Suppressor macrophage treated with lipopolysaccharide for 1 hour (primary cell): ENCODE measurements at regions not wholly inside any gene's neighbourhood (a gene's known extent, or its start where the extent isn't known, plus 50 kb on each side); places are given as distances from the start of the nearest gene placed in this dataset.

Experiments used
- DNase-seq, 3 donors: peaks; one replicate each; pipeline ENCODE4 v3.0.0-alpha.2; 2020 to 2022

- no peak for DNase-seq
Observed at GRCh38 chr1:87735750-87736149, 407.1 kb downstream of the LMO4 start.

GRCh38 chr1:87739141-87739540, 410.5 kb downstream of the LMO4 start:
- no peak for DNase-seq

DNA sequence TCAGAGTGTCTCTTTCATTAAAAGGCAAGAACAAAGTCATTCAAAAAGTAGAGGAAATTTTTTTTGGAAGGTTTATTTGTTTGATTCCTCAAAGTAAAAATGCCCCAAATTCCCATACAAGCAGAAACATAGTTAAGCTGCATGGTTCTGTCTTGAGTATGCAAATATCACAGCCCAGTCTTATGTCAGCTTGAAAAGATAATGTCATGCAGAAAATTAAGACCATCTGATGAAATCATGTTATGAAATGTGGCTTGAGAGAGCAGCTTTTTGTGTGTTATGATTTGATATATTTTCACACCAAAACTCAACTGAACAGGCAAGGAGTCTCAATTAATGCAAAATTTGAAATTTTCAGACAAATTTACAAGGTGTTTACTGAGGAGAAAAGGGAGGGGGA, 411.0 kb downstream of the LMO4 start:
- DNase-seq = no peak

- no peak for DNase-seq
Observed at GRCh38 chr1:87743256-87743655, 414.6 kb downstream of the LMO4 start.

- DNase-seq = no peak
Observed at GRCh38 chr1:87744056-87744455, 415.4 kb downstream of the LMO4 start.

DNA sequence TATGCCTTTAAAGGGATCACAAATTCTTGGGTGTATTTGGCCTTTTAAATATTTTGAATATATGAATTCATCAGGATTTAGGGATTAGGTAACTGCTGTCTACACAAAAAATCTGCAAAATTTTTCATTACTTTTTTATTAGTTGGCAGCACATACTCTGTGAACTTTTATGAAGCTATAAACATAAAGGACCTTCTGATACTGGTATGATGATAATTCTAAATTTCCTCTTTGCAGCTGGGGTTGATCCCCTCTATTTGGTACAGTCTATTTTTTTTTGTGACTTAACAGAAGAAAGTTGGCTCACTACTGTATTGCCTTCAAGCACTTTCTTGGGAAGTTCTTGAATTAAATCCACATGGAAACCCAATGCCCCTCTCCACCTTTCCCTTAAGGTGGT, 416.1 kb downstream of the LMO4 start:
- DNase-seq = no peak

- no peak for DNase-seq
Observed at GRCh38 chr1:87753366-87753765, 424.7 kb downstream of the LMO4 start.

GRCh38 chr1:87754139-87754538, 425.5 kb downstream of the LMO4 start:
- no peak for DNase-seq

DNA sequence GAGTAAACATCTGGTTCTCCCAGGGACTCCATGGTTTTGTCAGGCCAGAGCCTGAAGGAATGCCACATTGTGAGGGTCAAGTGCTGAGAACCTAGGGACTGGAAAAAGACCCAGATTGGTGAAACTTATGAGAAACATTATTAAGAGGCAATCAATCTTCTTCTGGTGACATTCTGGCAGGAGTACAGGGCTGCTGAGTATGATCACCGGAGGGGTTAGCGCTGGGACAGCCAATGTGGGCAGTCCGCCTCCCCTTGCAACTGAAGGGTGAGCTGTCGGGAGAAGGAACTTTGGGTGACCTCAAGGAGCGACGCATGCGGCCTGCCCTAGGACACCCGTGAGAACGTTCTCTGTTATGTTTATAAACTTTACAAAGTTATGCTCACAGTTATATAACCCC, 429.0 kb downstream of the LMO4 start:
- DNase-seq = no peak

DNA sequence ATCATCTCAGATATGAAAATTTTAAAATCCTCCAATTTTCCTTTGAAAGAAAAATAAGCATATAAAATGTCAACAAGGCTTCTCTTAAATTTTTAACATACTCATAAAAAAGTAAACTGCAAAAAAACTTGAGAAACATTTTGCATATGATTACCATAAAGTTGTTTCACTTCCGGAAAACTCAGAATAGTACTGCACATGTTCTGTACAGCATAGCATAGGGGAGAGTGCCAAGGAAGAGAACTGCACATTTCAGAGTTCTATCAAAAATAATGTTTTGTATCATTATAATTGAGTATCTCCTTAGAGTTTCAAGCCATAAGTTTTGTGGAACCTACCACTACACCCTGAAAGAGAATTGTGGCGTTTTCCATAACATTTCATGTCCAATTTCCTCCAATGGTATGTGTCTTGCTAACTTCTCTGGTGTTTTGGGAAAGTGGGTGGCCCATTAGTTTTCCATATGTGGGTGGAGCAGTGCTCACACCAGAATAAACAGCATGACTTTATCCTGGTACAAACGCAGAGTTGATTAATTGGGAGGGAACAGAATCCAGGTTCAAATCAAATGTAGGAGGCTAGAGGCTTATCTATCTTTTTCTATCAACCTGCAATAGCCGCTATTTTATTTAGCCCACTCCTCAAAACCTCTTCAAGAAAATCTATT, 430.9 kb downstream of the LMO4 start:
- no peak for DNase-seq

GRCh38 chr1:87760155-87760554, 431.5 kb downstream of the LMO4 start:
- DNase-seq = no peak

GRCh38 chr1:87760654-87761053, 432.0 kb downstream of the LMO4 start:
- no peak for DNase-seq

DNA sequence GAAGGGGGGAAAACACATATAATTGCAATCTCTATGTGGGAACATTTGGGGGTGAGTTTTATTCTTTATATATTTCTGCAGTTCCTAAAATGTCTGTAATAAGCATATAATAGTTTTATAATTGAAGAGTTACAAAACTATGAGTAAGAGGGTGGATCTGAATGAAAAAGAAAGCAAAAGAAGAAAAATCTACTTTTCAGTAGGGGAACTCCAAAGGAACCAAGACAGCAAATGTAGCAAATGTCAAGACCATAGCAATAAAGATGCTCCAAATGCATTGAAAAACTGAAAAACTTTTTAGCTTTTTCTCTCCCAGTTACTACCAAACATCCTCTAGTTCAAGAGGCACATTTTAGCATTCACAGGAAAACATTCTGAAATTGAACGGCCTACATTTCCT, 434.8 kb downstream of the LMO4 start:
- DNase-seq = peak; percentile 3 to 56 (median 33)

GRCh38 chr1:87765057-87765680, 436.5 kb downstream of the LMO4 start:
- no peak for DNase-seq

- no peak for DNase-seq
Observed at GRCh38 chr1:87765681-87766070, 437.0 kb downstream of the LMO4 start.

GRCh38 chr1:87766737-87767136, 438.1 kb downstream of the LMO4 start:
- no peak for DNase-seq

- no peak for DNase-seq
Observed at GRCh38 chr1:87778896-87779295, 450.2 kb downstream of the LMO4 start.

DNA sequence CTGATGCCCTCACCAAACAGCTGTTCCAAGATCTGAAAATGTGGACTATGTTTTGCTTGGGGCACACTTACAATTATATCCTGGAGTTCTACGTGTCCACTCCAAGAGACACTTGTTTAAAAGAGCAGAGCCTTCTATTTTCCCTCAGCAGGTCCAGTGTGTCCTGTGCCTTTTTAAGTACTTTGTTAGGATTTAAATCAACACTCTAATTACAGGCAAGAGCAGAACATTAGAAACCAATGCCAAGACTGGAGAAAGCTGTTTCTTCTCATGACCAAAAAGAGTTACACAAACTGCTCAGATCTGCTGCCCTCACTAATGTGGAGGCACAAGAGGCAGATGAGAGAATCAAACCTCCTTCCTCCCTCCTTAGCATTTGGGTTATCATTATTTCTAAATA, 452.9 kb downstream of the LMO4 start:
- no peak for DNase-seq

DNA sequence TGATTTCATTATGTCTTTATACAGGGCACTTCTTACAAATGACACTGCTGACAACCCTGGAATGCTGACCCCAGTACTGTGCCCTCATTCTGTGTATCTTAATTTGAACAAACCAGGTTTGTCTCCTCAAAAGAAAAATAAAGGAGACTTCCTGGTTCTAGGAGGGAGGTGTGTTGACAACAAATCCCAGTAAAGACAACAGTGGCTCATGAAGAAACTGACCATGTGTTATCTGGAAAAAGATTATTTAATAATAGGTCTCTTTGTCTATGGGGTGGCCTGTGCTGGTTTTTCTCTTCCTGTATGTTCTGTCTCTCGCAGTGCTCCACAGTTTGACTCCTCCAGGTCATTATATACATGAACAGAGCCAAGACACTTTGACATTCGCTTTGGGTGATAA, 454.6 kb downstream of the LMO4 start:
- no peak for DNase-seq

DNA sequence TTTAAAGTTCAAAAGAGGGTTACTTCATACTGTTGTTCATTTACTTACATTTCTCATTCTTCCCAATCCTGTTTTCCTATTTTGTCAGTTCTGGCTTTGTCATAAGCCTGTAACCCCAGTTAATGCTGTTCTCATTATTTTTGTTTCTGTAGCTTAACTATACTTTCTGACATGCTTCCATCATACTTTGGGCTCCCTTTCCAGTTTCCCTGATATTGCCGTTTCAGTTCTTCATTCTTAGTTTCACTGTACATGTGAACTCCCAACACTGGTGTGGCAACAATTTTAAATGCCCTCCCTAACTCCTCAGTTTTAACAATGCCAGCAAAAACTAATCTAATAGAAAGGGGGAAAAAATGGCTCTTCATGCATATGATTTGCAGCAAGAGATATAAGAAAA, 456.7 kb downstream of the LMO4 start:
- DNase-seq = peak in 1 of 3 donors; percentile 24

GRCh38 chr1:87786229-87786628, 457.5 kb downstream of the LMO4 start:
- no peak for DNase-seq

GRCh38 chr1:87786861-87787545, 458.3 kb downstream of the LMO4 start:
- no peak for DNase-seq

GRCh38 chr1:87787551-87787950, 458.9 kb downstream of the LMO4 start:
- DNase-seq = no peak

DNA sequence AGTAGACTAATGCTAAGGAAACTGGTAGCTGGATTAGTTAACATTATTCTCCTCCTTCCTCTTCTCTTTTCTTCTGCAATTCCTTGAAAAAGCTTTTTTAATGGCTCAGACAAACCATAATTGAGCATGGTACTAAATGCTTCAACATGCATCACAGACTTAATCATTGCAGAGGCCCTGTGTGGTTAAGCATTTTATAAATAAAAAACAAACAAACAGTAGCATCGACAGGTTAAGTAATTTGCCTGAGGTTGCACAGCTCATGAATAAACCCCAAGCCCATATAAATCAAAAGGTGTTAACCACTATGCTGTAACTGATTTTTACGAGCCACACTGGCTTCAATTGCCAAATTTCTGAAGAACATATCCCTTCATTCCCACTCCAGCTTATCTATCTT, 462.1 kb downstream of the LMO4 start:
- DNase-seq = no peak
